ENCODE measurements at regions not wholly inside any gene's neighbourhood (a gene's known extent, or its start where the extent isn't known, plus 50 kb on each side); places are given as distances from the start of the nearest gene placed in this dataset.

DNA sequence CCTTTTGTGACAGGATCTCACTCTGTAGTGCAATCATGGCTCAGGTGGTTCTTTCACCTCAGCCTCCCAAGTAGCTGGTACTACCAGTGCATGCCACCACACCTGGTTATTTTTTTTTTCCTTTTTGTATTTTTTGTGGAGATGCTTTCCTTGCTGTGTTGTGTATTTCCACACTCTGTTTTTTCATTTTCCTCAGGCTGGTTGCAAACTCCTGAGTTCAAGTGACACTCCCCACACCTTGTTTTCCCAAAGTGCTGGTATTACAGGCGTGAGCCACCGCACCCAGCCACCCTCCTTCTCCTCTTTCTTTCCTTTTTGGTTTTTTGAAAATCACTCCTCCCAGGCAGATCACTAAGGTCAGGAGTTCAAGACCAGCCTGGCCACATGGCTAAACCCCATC, 65.0 kb downstream of the MYCN start:
- Histone ChIP-seq H3K27me3 (ENCODE audit: insufficient read depth, poor library complexity, severe bottlenecking) (no peaks in the 10 kb centered on the region), H3K9me3 (ENCODE audit: severe bottlenecking) (no peaks in the 10 kb centered on the region), H3K4me3 (ENCODE audit: severe bottlenecking) (no peak overlapping the region), H3K36me3 (ENCODE audit: low read depth) (no peaks in the 10 kb centered on the region), H3K4me1 (ENCODE audit: insufficient read depth, poor library complexity, severe bottlenecking) (no peaks in the 10 kb centered on the region), H3K27ac (ENCODE audit: poor library complexity, severe bottlenecking) (no peak overlapping the region)
- ATAC-seq (ENCODE audit: low read depth) = no peak
- DNase-seq (ENCODE audit: low spot score) = no peak
- TF ChIP-seq, protein P1, sequence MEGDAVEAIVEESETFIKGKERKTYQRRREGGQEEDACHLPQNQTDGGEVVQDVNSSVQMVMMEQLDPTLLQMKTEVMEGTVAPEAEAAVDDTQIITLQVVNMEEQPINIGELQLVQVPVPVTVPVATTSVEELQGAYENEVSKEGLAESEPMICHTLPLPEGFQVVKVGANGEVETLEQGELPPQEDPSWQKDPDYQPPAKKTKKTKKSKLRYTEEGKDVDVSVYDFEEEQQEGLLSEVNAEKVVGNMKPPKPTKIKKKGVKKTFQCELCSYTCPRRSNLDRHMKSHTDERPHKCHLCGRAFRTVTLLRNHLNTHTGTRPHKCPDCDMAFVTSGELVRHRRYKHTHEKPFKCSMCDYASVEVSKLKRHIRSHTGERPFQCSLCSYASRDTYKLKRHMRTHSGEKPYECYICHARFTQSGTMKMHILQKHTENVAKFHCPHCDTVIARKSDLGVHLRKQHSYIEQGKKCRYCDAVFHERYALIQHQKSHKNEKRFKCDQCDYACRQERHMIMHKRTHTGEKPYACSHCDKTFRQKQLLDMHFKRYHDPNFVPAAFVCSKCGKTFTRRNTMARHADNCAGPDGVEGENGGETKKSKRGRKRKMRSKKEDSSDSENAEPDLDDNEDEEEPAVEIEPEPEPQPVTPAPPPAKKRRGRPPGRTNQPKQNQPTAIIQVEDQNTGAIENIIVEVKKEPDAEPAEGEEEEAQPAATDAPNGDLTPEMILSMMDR (IDR thresholded peaks at IDR 0.05; ENCODE audit: poor library complexity, severe bottlenecking) = no peak

DNA sequence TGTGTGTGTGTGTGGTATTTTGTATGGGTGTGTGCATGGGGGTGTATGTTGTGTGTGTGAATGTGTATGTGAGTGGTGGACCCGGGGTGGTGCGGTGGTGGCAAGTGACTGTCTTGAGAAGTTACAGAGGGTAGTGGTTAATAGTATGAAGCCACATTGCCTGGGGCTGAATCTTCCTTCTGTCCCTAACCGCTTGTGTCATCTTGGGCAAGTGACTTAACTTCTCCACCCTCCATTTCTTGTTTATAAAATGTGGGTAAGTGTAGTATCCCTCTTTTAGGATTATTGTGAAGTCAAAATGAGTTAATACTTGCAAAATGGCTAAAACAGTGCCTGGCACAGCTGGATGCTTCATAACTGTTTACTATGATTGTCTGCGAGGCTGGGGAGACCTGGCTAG, 63.5 kb downstream of the MYCN start:
- TF ChIP-seq, protein P1 (IDR thresholded peaks at IDR 0.05; ENCODE audit: poor library complexity, severe bottlenecking) = no peak
- H3K9me3 ChIP-seq (ENCODE audit: severe bottlenecking) = no peaks in the 10 kb centered on the region
- no peak overlapping the region for H3K4me3 ChIP-seq (ENCODE audit: severe bottlenecking)
- H3K36me3 ChIP-seq (ENCODE audit: low read depth) = no peaks in the 10 kb centered on the region
- no peak for ATAC-seq (ENCODE audit: low read depth)
- no peaks in the 10 kb centered on the region for H3K27me3 ChIP-seq (ENCODE audit: insufficient read depth, poor library complexity, severe bottlenecking)
- DNase-seq (ENCODE audit: low spot score) = no peak
- H3K4me1 ChIP-seq (ENCODE audit: insufficient read depth, poor library complexity, severe bottlenecking) = no peaks in the 10 kb centered on the region
- H3K27ac ChIP-seq (ENCODE audit: poor library complexity, severe bottlenecking) = no peak overlapping the region

DNA sequence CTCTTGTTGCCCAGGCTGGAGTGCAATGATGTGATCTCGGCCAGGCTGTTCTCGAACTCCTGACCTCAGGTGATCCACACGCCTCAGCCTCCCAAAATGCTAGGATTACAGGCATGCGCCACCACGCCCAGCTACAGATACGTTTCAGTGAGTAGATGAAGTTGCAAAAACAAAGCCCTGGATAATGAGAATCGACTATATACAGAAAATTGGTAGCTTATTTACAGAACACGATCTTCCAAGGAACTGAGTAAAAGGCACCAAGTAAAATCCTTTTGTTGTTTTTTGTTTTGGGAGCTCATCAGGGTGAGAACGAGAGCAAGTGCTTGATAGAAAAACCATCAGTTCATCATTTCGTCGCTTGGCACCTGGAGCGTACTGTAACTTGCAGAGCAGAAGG, 62.8 kb downstream of the MYCN start:
- Histone ChIP-seq H3K36me3 (ENCODE audit: low read depth) (no peaks in the 10 kb centered on the region), H3K27ac (ENCODE audit: poor library complexity, severe bottlenecking) (no peak overlapping the region), H3K4me3 (ENCODE audit: severe bottlenecking) (no peak overlapping the region), H3K4me1 (ENCODE audit: insufficient read depth, poor library complexity, severe bottlenecking) (no peaks in the 10 kb centered on the region), H3K9me3 (ENCODE audit: severe bottlenecking) (no peaks in the 10 kb centered on the region), H3K27me3 (ENCODE audit: insufficient read depth, poor library complexity, severe bottlenecking) (no peaks in the 10 kb centered on the region)
- ATAC-seq (ENCODE audit: low read depth) = no peak
- no peak for DNase-seq (ENCODE audit: low spot score)
- TF ChIP-seq, protein P1 (IDR thresholded peaks at IDR 0.05; ENCODE audit: poor library complexity, severe bottlenecking) = no peak

DNA sequence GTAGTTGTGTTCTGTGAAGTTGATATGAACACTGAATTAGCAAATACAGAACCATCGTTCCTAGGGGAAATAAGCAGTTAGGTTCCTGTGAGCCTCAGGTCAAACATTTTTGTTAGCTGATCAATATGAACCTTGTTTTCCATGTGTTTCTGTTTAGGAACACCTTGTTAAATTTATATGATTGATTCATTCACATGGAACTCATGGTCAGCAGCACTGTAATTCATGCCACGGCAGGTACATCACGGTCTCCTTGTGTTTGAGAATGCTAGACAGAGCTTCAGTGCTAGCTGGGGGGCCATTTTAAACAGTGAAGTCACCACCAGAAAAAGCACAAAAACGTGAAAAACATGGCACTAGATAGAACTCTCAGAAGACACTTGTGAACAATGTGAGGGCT, 62.2 kb downstream of the MYCN start:
- no peak for ATAC-seq (ENCODE audit: low read depth)
- Histone ChIP-seq H3K27ac (ENCODE audit: poor library complexity, severe bottlenecking) (no peak overlapping the region), H3K36me3 (ENCODE audit: low read depth) (no peaks in the 10 kb centered on the region), H3K4me1 (ENCODE audit: insufficient read depth, poor library complexity, severe bottlenecking) (no peaks in the 10 kb centered on the region), H3K27me3 (ENCODE audit: insufficient read depth, poor library complexity, severe bottlenecking) (no peaks in the 10 kb centered on the region), H3K4me3 (ENCODE audit: severe bottlenecking) (no peak overlapping the region), H3K9me3 (ENCODE audit: severe bottlenecking) (no peaks in the 10 kb centered on the region)
- TF ChIP-seq, protein P1 (IDR thresholded peaks at IDR 0.05; ENCODE audit: poor library complexity, severe bottlenecking) = no peak
- DNase-seq (ENCODE audit: low spot score) = no peak

DNA sequence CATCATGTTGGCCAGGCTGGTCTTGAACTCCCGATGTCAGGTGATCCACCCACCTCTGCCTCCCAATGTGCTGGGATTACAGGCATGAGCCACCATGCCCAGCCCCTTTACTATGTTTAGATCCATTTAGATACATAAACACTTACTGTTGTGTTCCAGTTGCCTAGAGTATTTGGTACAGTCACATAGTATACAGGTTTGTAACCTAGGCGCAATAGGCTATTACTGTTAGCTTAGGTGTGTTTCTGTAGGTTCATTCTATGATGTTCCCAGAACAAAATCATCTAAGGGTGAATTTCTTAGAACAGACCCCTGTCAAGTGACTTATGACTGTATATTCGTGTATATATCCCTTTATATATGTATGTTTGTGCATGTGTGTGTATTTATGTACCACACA, 61.8 kb downstream of the MYCN start:
- Histone ChIP-seq H3K27ac (ENCODE audit: poor library complexity, severe bottlenecking) (no peak overlapping the region), H3K4me1 (ENCODE audit: insufficient read depth, poor library complexity, severe bottlenecking) (no peaks in the 10 kb centered on the region), H3K36me3 (ENCODE audit: low read depth) (no peaks in the 10 kb centered on the region), H3K9me3 (ENCODE audit: severe bottlenecking) (no peaks in the 10 kb centered on the region), H3K4me3 (ENCODE audit: severe bottlenecking) (no peak overlapping the region), H3K27me3 (ENCODE audit: insufficient read depth, poor library complexity, severe bottlenecking) (no peaks in the 10 kb centered on the region)
- no peak for DNase-seq (ENCODE audit: low spot score)
- no peak for ATAC-seq (ENCODE audit: low read depth)
- TF ChIP-seq, protein P1 (IDR thresholded peaks at IDR 0.05; ENCODE audit: poor library complexity, severe bottlenecking) = no peak

Data from RWPE2 (cell line).